ENCODE measurements at regions not wholly inside any gene's neighbourhood (a gene's known extent, or its start where the extent isn't known, plus 50 kb on each side); places are given as distances from the start of the nearest gene placed in this dataset.
A peak's percentile ranks its signal among the peaks of the same experiment; 100 is the strongest.

- Histone ChIP-seq H3K9ac (ENCODE audit: low read length) (no peak overlapping the region), H2AFZ (ENCODE audit: low read depth, low read length) (no peak overlapping the region), H3K79me2 (ENCODE audit: insufficient read depth, low read length) (no peaks in the 10 kb centered on the region), H3K4me3 (ENCODE audit: insufficient read depth, low read depth, low read length) (no peak overlapping the region), H3K27ac (ENCODE audit: low read depth, low read length) (no peak overlapping the region), H3K9me3 (ENCODE audit: insufficient read depth, low read depth, low read length) (no peaks in the 10 kb centered on the region), H3K27me3 (ENCODE audit: insufficient read depth, low read length) (peaks cover 4% of the 10 kb centered on the region), H3K4me1 (ENCODE audit: insufficient read depth, low read length) (no peaks in the 10 kb centered on the region), H3K36me3 (ENCODE audit: insufficient read depth, low read length) (no peaks in the 10 kb centered on the region), H4K20me1 (ENCODE audit: insufficient read depth, low read length) (no peaks in the 10 kb centered on the region), H3K4me2 (ENCODE audit: low read length) (no peak overlapping the region)
- TF ChIP-seq EZH2 (IDR thresholded peaks at IDR 0.05; ENCODE audit: insufficient read depth, low read length): no peak
- TF ChIP-seq CTCF (IDR thresholded peaks at IDR 0.05; ENCODE audit: insufficient read depth, low read depth, low read length): no peak
- Mint-ChIP-seq H3K4me1 (ENCODE audit: low read depth, unreplicated experiment) (peaks cover 1% of the 10 kb centered on the region), H3K9me3 (ENCODE audit: unreplicated experiment) (peaks cover 9% of the 10 kb centered on the region), H3K4me3 (ENCODE audit: unreplicated experiment) (no peak overlapping the region), H3K27me3 (ENCODE audit: low read depth, unreplicated experiment) (peaks cover 2% of the 10 kb centered on the region), H3K36me3 (ENCODE audit: low read depth, unreplicated experiment) (no peaks in the 10 kb centered on the region), H3K27ac (ENCODE audit: unreplicated experiment) (no peak overlapping the region)
- DNase-seq (ENCODE audit: low read depth) (no peak), FAIRE-seq (no peak)
These were observed 430.6 kb downstream of the MN1 start for GRCh38 chr22:27370987-27371386.

- Histone ChIP-seq H3K36me3 (ENCODE audit: insufficient read depth, low read length) (no peaks in the 10 kb centered on the region), H3K79me2 (ENCODE audit: insufficient read depth, low read length) (no peaks in the 10 kb centered on the region), H3K27ac (ENCODE audit: low read depth, low read length) (no peak overlapping the region), H3K27me3 (ENCODE audit: insufficient read depth, low read length) (peaks cover 4% of the 10 kb centered on the region), H3K4me1 (ENCODE audit: insufficient read depth, low read length) (no peaks in the 10 kb centered on the region), H3K9ac (ENCODE audit: low read length) (no peak overlapping the region), H3K4me2 (ENCODE audit: low read length) (no peak overlapping the region), H3K4me3 (ENCODE audit: insufficient read depth, low read depth, low read length) (no peak overlapping the region), H3K9me3 (ENCODE audit: insufficient read depth, low read depth, low read length) (no peaks in the 10 kb centered on the region), H2AFZ (ENCODE audit: low read depth, low read length) (no peak overlapping the region), H4K20me1 (ENCODE audit: insufficient read depth, low read length) (no peaks in the 10 kb centered on the region)
- Mint-ChIP-seq H3K27me3 (ENCODE audit: low read depth, unreplicated experiment) (peaks cover 2% of the 10 kb centered on the region), H3K27ac (ENCODE audit: unreplicated experiment) (no peak overlapping the region), H3K9me3 (ENCODE audit: unreplicated experiment) (peaks cover 9% of the 10 kb centered on the region), H3K4me1 (ENCODE audit: low read depth, unreplicated experiment) (peaks cover 1% of the 10 kb centered on the region), H3K36me3 (ENCODE audit: low read depth, unreplicated experiment) (no peaks in the 10 kb centered on the region), H3K4me3 (ENCODE audit: unreplicated experiment) (no peak overlapping the region)
- FAIRE-seq: no peak
- DNase-seq (ENCODE audit: low read depth): no peak
- TF ChIP-seq EZH2 (IDR thresholded peaks at IDR 0.05; ENCODE audit: insufficient read depth, low read length): no peak
- TF ChIP-seq CTCF (IDR thresholded peaks at IDR 0.05; ENCODE audit: insufficient read depth, low read depth, low read length): no peak
These were observed 429.2 kb downstream of the MN1 start for GRCh38 chr22:27372364-27372763.

- H3K4me1 Mint-ChIP-seq (ENCODE audit: low read depth, unreplicated experiment): peaks cover 7% of the 10 kb centered on the region
- H3K27ac Mint-ChIP-seq (ENCODE audit: unreplicated experiment): no peak overlapping the region
- H3K9me3 Mint-ChIP-seq (ENCODE audit: unreplicated experiment): peaks cover 9% of the 10 kb centered on the region
- Histone ChIP-seq H3K4me3 (ENCODE audit: insufficient read depth, low read depth, low read length) (no peak overlapping the region), H3K9me3 (ENCODE audit: insufficient read depth, low read depth, low read length) (no peaks in the 10 kb centered on the region), H3K79me2 (ENCODE audit: insufficient read depth, low read length) (no peaks in the 10 kb centered on the region), H3K27me3 (ENCODE audit: insufficient read depth, low read length) (peaks cover under 1% of the 10 kb centered on the region), H3K36me3 (ENCODE audit: insufficient read depth, low read length) (no peaks in the 10 kb centered on the region), H3K27ac (ENCODE audit: low read depth, low read length) (no peak overlapping the region), H3K4me1 (ENCODE audit: insufficient read depth, low read length) (peaks cover 5% of the 10 kb centered on the region), H3K9ac (ENCODE audit: low read length) (no peak overlapping the region), H4K20me1 (ENCODE audit: insufficient read depth, low read length) (no peaks in the 10 kb centered on the region), H2AFZ (ENCODE audit: low read depth, low read length) (peak overlapping the region; percentile 39), H3K4me2 (ENCODE audit: low read length) (no peak overlapping the region)
- peak overlapping the region; percentile 11 for H3K4me3 Mint-ChIP-seq (ENCODE audit: unreplicated experiment)
- no peak for DNase-seq (ENCODE audit: low read depth)
- TF ChIP-seq EZH2 (IDR thresholded peaks at IDR 0.05; ENCODE audit: insufficient read depth, low read length): no peak
- TF ChIP-seq CTCF (IDR thresholded peaks at IDR 0.05; ENCODE audit: insufficient read depth, low read depth, low read length): no peak
- no peaks in the 10 kb centered on the region for H3K36me3 Mint-ChIP-seq (ENCODE audit: low read depth, unreplicated experiment)
- FAIRE-seq: no peak
- H3K27me3 Mint-ChIP-seq (ENCODE audit: low read depth, unreplicated experiment): peaks cover 2% of the 10 kb centered on the region
These were observed 428.4 kb downstream of the MN1 start for GRCh38 chr22:27372969-27373670.

Data from astrocyte (in vitro differentiated cells and primary cell).